K562 (cell line): ENCODE measurements at regions not wholly inside any gene's neighbourhood (a gene's known extent, or its start where the extent isn't known, plus 50 kb on each side); places are given as distances from the start of the nearest gene placed in this dataset.

Experiments
- ATAC-seq: fragments of 200-7000 bp; cut with Tn5 transposase; 3 replicates; pipeline ENCODE4 v1.9.1; 2020; ENCODE audit warnings: moderate library complexity
- BruUV-seq: library from RNA; stranded (reverse); fragments of 400-500 nt; replicated peaks from 2 replicates; lab custom pipeline; 2021; lab: Mats Ljungman, UMichigan
- CTCF ChIA-PET: fragments of 300-600 bp; formaldehyde crosslinking; extraction: SDS; loops from one replicate; lab custom pipeline; 2021; ENCODE audit warnings: low intra/inter-chr PET ratio; lab: Yijun Ruan, JAX
- POLR2A ChIA-PET: fragments of 300-600, 350-650 bp; sonication (Branson Sonifier 250); formaldehyde crosslinking; extraction: SDS; loops from one replicate; lab custom pipeline; 2021; ENCODE audit warnings: antibody characterized with exemption, inconsistent platforms; lab: Yijun Ruan, JAX
- DNase-seq, 4 experiments: peaks; one replicate each; pipeline versions ENCODE4 v3.0.0 to v3.0.0-alpha.2; 2011 to 2018; ENCODE audit warnings: low spot score in 3 of 4, mixed read lengths in 3 of 4; ENCODE audit errors: extremely low read depth in 1 of 4
- FAIRE-seq: peaks from 2 replicates; lab custom pipeline; 2011; peaks lifted over from hg19 to GRCh38; lab: Jason Lieb, UNC
- H2AFZ ChIP-seq: 2 replicates; pipeline ENCODE4 v1.6.0; 2011; ENCODE audit warnings: low read depth, low read length, control low read depth, inconsistent platforms
- H3K27ac ChIP-seq: fragments of 200-600 bp; 3 replicates; pipeline ENCODE4 v1.8.0; 2011; ENCODE audit warnings: low read depth, mild to moderate bottlenecking, control low read depth, inconsistent platforms, low read length, moderate library complexity, mixed read lengths; ENCODE audit errors: extremely low read depth
- H3K27me3 ChIP-seq, 2 experiments: fragments of 300-600 bp in 1 of 2; 2 replicates in 1 of 2; 3 replicates in 1 of 2; pipeline versions ENCODE4 v1.6.0 to v1.8.0; 2011; ENCODE audit warnings: inconsistent platforms in 2 of 2, low read length in 2 of 2, mild to moderate bottlenecking in 1 of 2, mixed read lengths in 1 of 2, moderate library complexity in 1 of 2; ENCODE audit not compliant: control insufficient read depth in 2 of 2, insufficient read depth in 2 of 2
- H3K36me3 ChIP-seq: fragments of 300-600 bp; 3 replicates; pipeline ENCODE4 v1.8.0; 2011; ENCODE audit warnings: mild to moderate bottlenecking, low read length, inconsistent platforms; ENCODE audit not compliant: control insufficient read depth, insufficient read depth
- H3K4me1 ChIP-seq, 2 experiments: fragments of 200-600 bp in 1 of 2; replicated peaks in 1 of 2; 2 replicates in 1 of 2; 3 replicates in 1 of 2; pipeline versions ENCODE4 v1.5.1 to v1.8.0; 2011; ENCODE audit warnings: inconsistent platforms in 2 of 2, low read length in 2 of 2, mild to moderate bottlenecking in 1 of 2, mixed read lengths in 1 of 2, moderate library complexity in 1 of 2; ENCODE audit not compliant: control insufficient read depth in 2 of 2, insufficient read depth in 2 of 2
- H3K4me2 ChIP-seq: 2 replicates; pipeline ENCODE4 v1.6.1; 2011; ENCODE audit warnings: low read length, control low read depth, inconsistent platforms, mixed read lengths; ENCODE audit not compliant: insufficient read depth
- H3K4me3 ChIP-seq: fragments of 200-600 bp; sonication (generic), shearing (Covaris generic); 2 replicates; pipeline ENCODE4 v1.5.1; 2016; ENCODE audit warnings: control low read depth, inconsistent platforms
- H3K79me2 ChIP-seq: fragments of 200-600 bp; 3 replicates; pipeline ENCODE4 v1.8.0; 2011; ENCODE audit warnings: low read length, inconsistent platforms; ENCODE audit not compliant: control insufficient read depth, insufficient read depth
- H3K9ac ChIP-seq, 2 experiments: 2 replicates each; pipeline versions ENCODE4 v1.6.0 to v1.6.1; 2011; ENCODE audit warnings: low read depth in 2 of 2, low read length in 2 of 2, control low read depth in 1 of 2, inconsistent platforms in 1 of 2, mild to moderate bottlenecking in 1 of 2, mixed read lengths in 1 of 2; ENCODE audit not compliant: insufficient read depth in 1 of 2
- H3K9me1 ChIP-seq: one replicate; pipeline ENCODE4 v1.6.0; 2011; ENCODE audit warnings: inconsistent platforms, mild to moderate bottlenecking, low read length, moderate library complexity; ENCODE audit not compliant: control insufficient read depth, insufficient read depth
- H3K9me3 ChIP-seq: replicated peaks from 2 replicates; pipeline ENCODE4 v1.5.1; 2011; ENCODE audit warnings: low read depth, low read length, inconsistent platforms; ENCODE audit not compliant: control insufficient read depth, insufficient read depth
- H4K20me1 ChIP-seq: replicated peaks from 2 replicates; pipeline ENCODE4 v1.6.1; 2011; ENCODE audit warnings: low read length, inconsistent platforms, mixed read lengths; ENCODE audit not compliant: control insufficient read depth, insufficient read depth
- CTCFL ChIP-seq: IDR thresholded peaks from 2 replicates; pipeline ENCODE4 v1.6.1; 2011; ENCODE audit warnings: borderline replicate concordance, low read depth, mild to moderate bottlenecking, moderate library complexity, low read length; ENCODE audit not compliant: insufficient read depth, poor library complexity, severe bottlenecking
- FIP1L1 ChIP-seq: fragments of 200-400 bp; formaldehyde crosslinking; IDR thresholded peaks from 2 replicates; pipeline ENCODE4 v1.6.1; 2018; ENCODE audit warnings: mild to moderate bottlenecking, low read depth, low read length; ENCODE audit not compliant: poor library complexity, severe bottlenecking
- GABPB2 ChIP-seq: fragments of 250-450 bp; sonication (Bioruptor Pico); conservative IDR thresholded peaks from 2 replicates; pipeline ENCODE4 v1.5.1; 2021; ENCODE audit warnings: mild to moderate bottlenecking
- HMBOX1 ChIP-seq: sonication (generic); IDR thresholded peaks from 2 replicates; pipeline ENCODE4 v1.6.1; 2016
- HNRNPLL ChIP-seq: fragments of 200-400 bp; formaldehyde crosslinking; IDR thresholded peaks from 2 replicates; pipeline ENCODE4 v1.6.1; 2017; ENCODE audit warnings: low read length, low read depth, mild to moderate bottlenecking; ENCODE audit not compliant: poor library complexity, severe bottlenecking
- MITF ChIP-seq: IDR thresholded peaks from 2 replicates; pipeline ENCODE4 v1.6.1; 2014; ENCODE audit warnings: antibody characterized with exemption
- NR2C2 ChIP-seq, 2 experiments: fragments of 200-800 bp in 1 of 2; sonication (Bioruptor generic) in 1 of 2; sonication (generic) in 1 of 2; formaldehyde crosslinking in 1 of 2; IDR thresholded peaks; 2 replicates each; pipeline versions ENCODE4 v1.6.1 to v1.8.0; 2016 to 2022; ENCODE audit warnings: mild to moderate bottlenecking in 1 of 2, missing compliant biosample characterization in 1 of 2, missing genetic modification characterization in 1 of 2, missing genetic modification reagents in 1 of 2
- POLR2B ChIP-seq: fragments of 450-650 bp; IDR thresholded peaks from 2 replicates; pipeline ENCODE4 v1.6.1; 2018; ENCODE audit warnings: low read depth; ENCODE audit not compliant: partially characterized antibody
- SIRT6 ChIP-seq: IDR thresholded peaks from one replicate; pipeline ENCODE4 v1.6.1; 2012; ENCODE audit warnings: low read depth, mild to moderate bottlenecking, control low read depth, inconsistent platforms, low read length, moderate library complexity
- SRSF7 ChIP-seq: fragments of 200-400 bp; formaldehyde crosslinking; optimal IDR thresholded peaks from 2 replicates; pipeline ENCODE3; 2017; ENCODE audit warnings: mild to moderate bottlenecking, low read depth, low read length
- ZC3H8 ChIP-seq: fragments of 450-650 bp; IDR thresholded peaks from 2 replicates; pipeline ENCODE4 v1.6.1; 2017
- ZNF695 ChIP-seq: fragments of 450-650 bp; formaldehyde crosslinking; IDR thresholded peaks from 2 replicates; pipeline ENCODE4 v1.4.0; 2020; ENCODE audit warnings: mild to moderate bottlenecking, moderate library complexity
- WGBS: fragments of 100-300 bp; shearing (Covaris generic); methylation state at CpG from one replicate; pipeline ENCODE4 v1.1.6; 2016; ENCODE audit warnings: low coverage, mixed read lengths; ENCODE audit not compliant: insufficient coverage; ENCODE audit errors: missing lambda C conversion rate; 5-methylcytosine and 5-hydroxymethylcytosine counted together
- in situ Hi-C: fragments of 300-500 bp; cut with MboI; formaldehyde crosslinking; loops from 4 replicates; pipeline ENCODE4 v1.15.0; 2018; ENCODE audit warnings: inconsistent platforms, mixed read lengths
- intact Hi-C: fragments of 100-400 bp; cut with micrococcal nuclease; formaldehyde crosslinking; loops from 2 replicates; pipeline ENCODE4 v1.14.2; 2022

- ATAC-seq (no peak), DNase-seq (no peak), FAIRE-seq (no peak)
- intact Hi-C loops (no loop called here), in situ Hi-C loops (no loop called here)
- ChIA-PET CTCF (no interaction called here), POLR2A (no interaction called here)
- TF ChIP-seq POLR2B = no peak
- no peak for TF ChIP-seq ZNF695
- TF ChIP-seq FIP1L1 = no peak
- TF ChIP-seq CTCFL = no peak
- no peak for TF ChIP-seq HNRNPLL
- TF ChIP-seq ZC3H8 = no peak
- no peak for TF ChIP-seq NR2C2 (CRISPR knock-in tag; IDR thresholded peaks at IDR 0.05)
- TF ChIP-seq NR2C2 (tag; IDR thresholded peaks at IDR 0.05) = no peak
- no peak for TF ChIP-seq SRSF7
- no peak for TF ChIP-seq SIRT6
- TF ChIP-seq GABPB2 (CRISPR knock-in tag) = no peak
- TF ChIP-seq MITF = no peak
- TF ChIP-seq HMBOX1 = no peak
- no peaks in the 10 kb centered on the region for H3K79me2 ChIP-seq
- H2AFZ ChIP-seq = no peak overlapping the region
- no peak overlapping the region for H3K27ac ChIP-seq
- H3K9me3 ChIP-seq = no peaks in the 10 kb centered on the region
- no peaks in the 10 kb centered on the region for H3K4me1 ChIP-seq
- no peak overlapping the region for H3K4me3 ChIP-seq
- no peaks in the 10 kb centered on the region for H3K27me3 ChIP-seq
- H3K9me1 ChIP-seq = no peaks in the 10 kb centered on the region
- no peak overlapping the region for H3K4me2 ChIP-seq
- H3K9ac ChIP-seq = no peak overlapping the region
- WGBS = 2% methylated on average over 4 of the region's 4 CpGs
- no TSS peak for BruUV-seq
- no peaks in the 10 kb centered on the region for H4K20me1 ChIP-seq
- H3K36me3 ChIP-seq = no peaks in the 10 kb centered on the region
Measured at GRCh38 chr5:44646016-44646415, 162.7 kb upstream of the MRPS30 start.
